GM19025 (cell line): ENCODE measurements at regions not wholly inside any gene's neighbourhood (a gene's known extent, or its start where the extent isn't known, plus 50 kb on each side); places are given as distances from the start of the nearest gene placed in this dataset.

Experiments used
- ATAC-seq: cut with Tn5 transposase; IDR thresholded peaks from one replicate; pipeline ENCODE4 v1.9.1; 2021; ENCODE audit warnings: mild to moderate bottlenecking, low read depth, moderate library complexity; ENCODE audit not compliant: unreplicated experiment

DNA sequence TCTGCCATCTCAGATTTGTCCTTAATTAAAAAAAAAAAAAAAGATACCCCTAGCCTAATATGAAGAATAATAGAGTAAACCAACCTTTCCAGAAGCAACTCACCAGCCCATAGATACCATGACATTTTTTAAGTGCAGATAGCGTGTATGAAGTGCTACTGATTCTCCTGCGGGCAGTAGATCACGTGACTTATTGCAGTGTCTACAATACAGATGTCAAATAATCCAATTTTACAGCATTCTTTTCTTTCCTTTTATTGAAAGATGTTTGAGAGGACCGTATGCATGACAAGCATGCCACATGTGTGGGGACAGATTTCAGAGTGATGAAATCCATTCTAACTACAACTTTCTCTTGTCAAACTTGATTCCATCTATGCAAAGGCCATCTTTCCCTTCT lies 232.9 kb upstream of the SP4 start:
- no peak for ATAC-seq

DNA sequence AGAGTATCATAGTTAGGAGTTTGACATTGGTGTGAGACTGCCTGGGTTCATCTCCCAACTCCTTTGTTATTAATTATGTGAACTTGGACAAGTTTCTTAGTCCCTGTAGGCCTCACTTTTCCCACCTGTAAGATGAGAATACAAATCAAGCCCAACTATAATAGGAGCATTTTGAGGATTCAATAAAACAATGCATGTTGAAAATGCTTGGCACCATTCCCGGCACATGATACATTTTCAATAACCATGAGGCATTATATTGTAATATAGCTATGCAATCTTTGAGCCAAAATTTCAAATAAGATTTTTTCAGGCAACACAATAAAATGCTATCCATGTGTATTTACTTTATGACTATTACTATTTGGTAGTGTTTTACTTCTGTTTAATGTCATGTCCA lies 229.0 kb upstream of the SP4 start:
- no peak for ATAC-seq

DNA sequence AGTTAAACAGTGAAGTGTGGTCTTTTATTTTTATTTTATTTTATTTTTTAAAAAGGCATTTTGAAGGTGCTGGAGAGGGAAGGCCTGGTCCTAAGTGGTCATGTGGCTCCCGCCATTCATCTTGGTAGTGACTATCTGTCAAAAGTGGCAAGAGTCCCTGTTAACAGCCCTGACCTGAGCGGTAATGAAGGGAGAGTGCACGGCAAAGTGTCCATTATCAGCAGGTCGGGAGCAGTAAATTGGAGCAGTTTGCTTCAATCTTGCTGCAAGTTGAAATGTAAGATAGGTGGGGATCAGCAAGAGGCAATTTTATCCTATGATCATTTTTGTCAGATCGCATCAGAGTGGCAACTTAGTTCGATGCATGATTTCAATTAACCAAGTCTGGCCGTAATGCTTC lies 227.4 kb upstream of the SP4 start:
- no peak for ATAC-seq

DNA sequence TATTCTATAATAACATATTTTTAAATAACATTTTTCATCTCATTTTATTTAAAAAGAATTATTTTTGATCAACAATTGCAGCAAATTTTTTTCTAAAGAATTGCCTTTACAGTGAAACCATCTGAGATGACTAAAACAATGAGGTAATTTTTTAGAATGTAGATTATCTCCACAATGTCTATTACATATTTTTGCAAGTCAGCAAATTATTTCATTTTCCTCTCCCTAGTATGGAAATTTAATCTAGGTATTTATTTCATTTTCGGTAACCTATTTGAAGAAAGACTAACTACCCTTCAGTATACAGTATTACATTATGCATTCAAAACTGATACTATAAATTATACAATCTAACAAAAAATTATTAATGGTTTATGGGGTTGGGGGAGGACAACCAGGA lies 213.2 kb upstream of the SP4 start:
- ATAC-seq = no peak

DNA sequence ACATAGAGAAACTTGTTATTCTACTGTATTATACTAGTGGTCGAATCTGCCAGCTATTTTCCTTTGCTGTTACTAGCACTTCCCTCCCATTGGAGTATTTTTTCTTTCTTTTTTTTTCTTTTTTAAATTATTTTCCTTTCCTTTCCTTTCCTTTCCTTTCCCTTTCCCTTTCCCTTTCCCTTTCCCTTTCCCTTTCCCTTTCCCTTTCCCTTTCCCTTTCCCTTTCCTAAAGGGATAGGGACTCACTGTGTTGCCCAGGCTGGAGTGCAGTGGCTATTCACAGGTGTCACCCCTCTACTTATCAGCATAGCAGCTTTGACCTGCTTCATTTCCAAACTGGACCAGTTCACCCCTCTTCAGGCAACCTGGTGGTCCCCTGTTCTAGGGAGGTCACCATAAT lies 212.6 kb upstream of the SP4 start:
- ATAC-seq = no peak

DNA sequence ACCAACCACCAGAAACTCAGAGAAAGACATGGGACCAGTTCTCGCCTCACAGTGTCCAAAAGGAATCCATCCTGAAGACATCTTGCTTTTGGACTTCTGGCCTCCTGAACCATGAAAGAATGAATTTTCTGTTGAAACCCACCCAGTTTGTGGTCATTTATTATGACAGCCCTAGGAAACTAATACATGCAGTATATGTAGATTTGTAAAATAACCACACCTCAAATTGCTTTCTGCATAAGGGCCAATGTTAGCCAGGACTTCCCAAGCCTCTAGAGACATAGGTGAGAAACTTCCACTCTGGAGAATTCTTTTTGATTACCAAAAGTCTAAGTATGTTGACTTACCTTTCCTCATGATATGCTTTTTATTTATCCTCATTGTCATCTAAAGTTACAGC lies 210.5 kb upstream of the SP4 start:
- no peak for ATAC-seq

DNA sequence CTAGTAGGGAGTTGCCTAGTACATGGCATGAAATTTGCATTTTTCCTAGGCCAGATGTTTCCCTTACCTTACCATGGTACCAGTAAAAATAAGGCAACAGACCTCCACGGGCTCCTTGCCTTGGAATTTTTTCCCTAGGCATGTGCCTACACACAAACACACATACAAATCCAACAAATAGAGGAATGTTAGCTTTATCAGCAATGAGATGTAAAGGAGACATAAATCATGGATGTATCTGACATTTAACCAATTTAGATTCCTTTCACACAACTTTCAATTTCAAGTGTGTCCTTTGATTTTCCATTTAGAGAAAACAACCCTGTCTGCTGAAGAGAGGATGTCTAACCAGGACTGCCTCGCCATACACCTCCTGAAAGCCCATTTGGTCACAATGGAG lies 209.7 kb upstream of the SP4 start:
- no peak for ATAC-seq

DNA sequence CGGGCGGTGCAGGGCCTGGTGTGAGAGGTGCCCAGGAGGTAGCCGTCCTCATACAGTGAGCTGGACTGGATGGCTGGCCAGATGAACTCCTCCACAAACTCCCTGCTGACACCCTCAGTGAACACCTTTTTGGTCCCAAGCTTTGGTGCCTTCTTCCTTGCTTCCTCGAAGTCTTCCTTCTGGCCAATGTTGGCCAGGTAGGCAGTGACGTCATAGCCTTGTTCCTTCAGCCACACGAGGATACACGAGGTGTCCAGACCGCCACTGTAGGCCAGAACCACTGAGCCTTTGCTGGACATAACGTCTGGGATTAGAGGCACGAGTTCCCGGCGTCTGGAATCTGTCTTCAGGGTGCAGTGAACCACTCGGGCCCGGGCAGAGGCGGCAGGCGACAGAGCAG lies 206.8 kb upstream of the SP4 start:
- no peak for ATAC-seq

DNA sequence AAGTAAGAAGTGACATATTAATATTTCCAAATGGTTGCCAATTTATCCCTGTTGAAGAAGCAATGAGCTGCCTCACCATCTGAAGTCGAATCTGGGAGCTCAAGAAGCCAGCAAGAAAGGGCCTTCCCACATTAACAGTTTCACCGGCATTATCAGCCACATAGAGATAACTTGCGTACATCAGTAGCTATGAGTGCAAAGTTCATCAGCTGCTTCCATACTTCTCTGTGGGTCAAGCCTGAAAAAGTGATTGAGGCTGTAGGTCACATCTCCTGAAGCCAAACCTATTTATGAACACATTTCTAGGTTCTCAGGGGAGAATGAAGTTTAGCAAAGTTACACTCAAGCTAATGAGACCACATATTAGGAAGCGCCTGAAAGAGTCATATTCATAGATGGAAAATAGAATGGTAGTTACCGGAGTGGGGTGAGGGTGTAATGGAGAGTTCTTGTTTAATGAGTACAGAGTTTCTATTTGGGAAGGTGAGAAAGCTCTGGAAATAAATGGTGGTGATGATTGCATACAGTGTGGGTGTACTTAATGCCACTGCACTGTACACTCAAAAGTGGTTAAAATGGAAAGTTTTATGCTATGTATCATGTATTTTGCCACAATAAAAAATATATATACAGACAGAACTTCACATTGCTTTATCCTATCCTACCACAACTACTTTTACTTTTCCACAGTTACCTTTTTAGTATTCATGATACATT lies 189.3 kb upstream of the SP4 start:
- no peak for ATAC-seq

DNA sequence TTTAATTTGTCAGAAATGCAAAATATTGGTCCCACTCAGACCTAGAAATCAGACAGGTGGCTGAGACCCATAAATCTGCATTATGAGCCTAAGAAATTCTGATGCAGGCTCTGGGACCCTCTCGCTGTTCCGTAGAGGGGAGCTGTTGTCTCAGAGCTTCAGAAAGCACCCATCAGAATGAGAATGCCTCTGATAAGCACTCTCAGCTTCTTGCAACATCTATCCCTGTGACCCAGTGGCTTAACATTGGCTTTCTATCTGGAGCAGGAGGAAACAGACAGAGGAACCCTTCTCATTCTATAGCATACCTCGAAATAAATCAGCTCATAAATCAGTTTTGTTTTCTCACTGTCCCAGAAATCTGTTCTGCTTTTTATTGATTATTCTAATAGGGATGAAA lies 184.6 kb upstream of the SP4 start:
- ATAC-seq = no peak

DNA sequence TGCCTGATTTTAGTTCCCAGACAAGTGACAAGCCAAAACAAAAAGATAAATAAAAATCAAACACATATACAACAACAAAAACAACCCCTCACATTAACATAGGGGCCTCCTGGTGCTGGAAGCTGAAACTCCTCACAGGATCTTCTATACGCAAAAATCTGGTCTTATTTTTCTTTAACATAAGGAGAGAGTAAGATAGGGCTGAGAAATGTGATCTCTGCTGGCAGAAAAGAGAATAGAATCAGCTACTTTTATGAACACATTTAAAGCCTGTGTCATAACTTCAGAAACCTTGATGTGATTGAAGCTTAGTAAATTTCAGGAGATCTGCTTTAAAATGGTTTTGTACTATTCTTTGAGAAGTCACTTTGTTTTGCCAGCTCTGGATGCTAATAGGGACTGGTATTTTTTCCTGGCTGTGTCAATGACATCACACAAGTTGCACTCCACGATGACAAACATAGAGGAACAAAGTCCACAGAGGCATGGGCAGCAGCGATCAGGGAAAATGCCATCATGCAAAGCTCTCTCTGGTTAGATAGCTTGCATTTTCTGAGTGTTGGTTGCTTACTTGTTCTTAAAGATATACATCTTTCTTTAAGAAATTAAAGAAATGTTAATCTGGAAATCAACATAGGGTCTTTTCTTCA lies 176.6 kb upstream of the SP4 start:
- no peak for ATAC-seq

DNA sequence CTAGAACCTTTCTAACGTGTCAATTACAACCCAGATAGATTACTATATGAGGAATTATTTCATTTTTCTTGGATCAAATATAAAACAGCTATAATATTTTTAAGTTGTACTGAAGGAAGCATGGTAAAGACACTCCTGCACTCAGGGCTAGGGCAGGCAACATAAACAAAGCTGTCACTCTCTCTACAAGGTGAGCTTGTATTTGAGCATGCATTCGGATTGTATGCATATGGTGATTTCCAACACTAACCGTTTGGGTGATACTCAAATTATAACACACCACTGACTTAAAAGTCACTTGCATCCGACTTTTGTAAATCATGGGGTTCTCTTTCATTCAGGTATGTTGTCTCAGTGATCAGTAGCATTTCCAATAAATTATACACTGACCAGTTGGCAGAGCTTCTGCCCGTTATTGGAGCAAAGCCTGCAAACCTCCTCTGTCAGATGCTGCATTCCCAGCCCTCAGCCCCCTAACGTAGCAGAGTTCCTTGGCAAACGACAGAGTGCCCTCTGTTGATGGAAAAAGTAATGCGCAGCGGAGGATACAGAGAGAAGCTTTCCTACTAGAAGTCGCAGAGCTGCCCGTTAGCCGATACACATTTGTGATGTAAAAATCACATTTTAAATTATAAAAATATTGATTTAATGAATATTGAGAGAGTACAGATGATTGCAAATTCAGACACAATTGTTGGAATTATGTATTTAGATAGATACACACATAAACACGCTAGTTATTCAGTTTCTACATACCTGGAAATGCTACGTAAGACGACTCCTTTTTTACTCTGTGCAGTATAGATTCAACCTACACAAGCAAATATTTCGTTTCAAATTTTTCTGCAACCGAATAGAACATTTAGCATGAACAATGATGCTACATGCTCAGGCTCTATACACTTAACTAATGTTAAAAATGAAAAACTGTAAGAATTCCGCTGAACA lies 173.9 kb upstream of the SP4 start:
- no peak for ATAC-seq

DNA sequence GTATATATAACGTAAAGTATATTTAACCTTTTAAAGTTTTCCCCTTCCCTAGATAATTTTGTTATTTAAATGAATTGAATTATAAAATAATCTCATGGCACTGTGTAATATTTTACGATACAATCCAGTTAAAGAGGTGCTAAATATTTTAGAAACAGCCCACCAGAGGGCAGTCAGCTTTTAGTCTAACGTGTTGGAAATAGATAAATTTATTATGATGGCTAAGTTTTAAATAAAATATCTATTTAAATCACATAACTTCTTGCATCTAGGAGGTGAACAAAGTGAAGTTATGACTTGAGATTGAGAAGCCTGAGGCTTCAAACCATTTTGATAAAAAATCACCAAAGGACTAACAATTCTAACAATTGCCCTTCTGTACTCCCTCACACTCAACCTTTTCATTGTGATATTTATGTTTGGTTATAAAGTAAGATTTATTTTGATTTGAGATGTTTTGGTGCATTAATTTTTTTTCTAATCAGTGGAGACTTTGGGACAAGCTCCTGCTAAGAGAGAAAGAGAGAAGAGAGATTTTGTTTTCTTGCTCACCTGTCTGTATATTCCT lies 171.5 kb upstream of the SP4 start:
- ATAC-seq = no peak

DNA sequence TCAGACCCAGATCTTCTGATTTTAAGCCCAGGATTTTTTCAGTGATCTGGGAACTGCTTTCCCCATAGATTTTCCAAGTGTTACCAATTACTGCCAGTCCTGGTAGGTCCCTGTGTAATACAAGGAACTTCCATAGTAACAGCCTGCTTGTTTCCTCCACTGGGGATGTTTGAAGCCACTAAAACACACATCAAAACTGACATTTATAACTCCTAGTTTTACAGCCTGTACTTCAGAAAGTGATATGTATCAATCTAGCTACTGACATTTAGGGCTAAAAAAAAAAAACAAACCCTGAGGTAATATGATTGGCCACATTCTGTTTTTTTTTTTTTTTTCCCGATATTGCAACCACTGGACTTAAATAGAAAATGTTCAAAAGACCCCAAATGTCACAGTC lies 166.9 kb upstream of the SP4 start:
- ATAC-seq = no peak

DNA sequence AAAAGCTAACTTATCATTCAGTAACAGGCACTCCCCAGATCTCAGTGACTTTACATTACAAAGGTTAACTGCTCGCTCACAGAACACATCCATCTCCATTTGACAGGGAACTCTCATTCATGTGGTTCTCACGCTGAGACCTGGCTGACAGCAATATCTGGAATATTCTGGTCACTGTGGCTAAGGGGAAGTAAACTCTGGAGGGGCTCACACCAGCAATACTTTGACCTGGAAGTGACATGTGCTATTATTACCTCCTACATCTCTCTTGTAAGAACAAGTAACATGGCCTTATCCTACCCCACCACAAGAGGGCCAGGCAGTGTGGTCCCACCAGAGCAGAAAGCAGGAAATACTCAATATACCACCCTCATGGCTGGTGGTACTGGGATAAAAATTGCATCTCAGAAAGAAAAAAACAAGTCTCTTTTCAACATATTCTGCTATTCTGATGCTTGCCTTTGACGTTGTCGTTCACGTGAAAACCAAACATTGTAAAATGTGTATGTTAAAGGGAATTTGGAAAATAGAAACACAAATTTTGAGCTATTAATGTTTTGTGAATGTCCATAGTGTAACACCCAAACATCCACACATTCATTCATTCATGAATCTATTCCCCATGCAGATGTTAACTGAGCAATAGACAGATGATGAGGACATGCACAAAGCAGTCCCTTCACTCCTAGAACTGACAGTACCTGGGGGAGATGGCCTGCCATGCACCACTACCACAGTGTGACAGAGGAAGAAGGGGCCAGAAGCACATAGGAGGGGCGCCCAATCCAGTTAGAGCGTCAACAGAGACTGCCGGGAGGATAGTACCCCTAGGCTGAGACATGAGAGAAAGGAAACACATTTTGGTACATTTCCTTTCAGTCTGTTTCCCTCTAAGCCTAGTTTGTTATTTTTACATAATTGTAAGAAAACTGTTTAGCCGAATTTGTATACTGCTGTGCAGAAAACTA lies 166.0 kb upstream of the SP4 start:
- ATAC-seq = peak; percentile 58

DNA sequence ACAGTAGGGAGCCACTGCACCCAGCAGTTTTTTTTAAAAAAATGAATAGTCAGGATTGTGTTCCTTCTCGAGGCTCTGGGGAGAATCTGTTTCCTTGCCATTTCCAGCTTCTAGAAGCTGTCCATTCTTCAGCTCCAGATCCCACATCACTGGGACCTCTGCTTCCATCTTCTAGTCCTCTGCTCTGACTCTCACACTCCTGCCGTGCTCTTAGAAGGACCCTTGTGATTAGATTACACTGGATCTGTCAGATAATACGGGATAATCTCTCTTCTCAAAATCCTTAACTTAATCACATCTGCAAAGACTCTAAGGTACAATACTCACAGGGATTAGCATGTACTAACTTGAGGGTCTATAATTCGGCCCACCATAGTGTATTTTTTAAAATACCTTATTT lies 158.9 kb upstream of the SP4 start:
- no peak for ATAC-seq

DNA sequence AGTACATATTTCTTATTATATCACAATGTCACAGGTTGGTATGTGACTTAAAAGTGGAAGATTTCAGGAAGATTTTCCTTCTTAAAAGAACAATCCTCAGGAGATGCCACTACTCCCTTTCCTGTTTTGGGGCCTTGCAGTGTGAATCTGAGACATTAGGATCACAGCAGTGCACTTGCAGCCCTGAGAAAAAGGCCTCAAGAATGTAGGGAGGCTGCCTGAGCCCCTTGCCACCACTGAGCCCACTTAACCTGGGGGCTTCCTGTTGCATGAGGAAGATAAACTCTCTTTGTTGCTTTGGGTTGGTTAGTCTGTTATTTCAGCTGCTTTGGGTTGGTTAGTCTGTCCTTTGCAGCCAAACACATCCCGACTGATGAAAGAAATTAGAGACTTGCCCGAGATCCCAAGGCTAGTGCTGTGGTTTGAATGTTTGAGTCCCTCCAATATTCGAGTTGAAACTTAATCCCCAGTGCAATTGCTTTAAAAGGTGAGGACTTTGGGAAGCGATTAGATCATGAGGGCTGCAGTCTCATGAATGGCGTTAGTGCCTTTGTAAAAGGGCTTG lies 151.3 kb upstream of the SP4 start:
- no peak for ATAC-seq

DNA sequence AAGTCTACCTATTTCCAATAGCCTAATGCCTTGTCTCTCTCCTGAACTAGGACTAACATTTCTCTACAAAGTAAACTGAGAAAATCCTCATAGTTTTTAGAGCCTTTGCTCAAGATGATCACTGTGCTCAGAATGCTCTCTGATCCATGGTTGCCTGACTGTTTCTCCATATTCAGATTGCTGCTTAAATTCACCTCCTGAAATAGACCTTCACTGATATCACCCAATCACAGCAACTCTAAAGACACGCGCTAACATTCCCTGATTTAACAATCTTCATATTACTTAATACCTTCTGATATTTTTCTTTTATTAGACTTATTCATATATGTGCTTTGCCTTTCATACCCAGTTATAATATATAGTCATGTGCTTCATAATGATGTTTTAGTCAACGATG lies 148.9 kb upstream of the SP4 start:
- no peak for ATAC-seq

DNA sequence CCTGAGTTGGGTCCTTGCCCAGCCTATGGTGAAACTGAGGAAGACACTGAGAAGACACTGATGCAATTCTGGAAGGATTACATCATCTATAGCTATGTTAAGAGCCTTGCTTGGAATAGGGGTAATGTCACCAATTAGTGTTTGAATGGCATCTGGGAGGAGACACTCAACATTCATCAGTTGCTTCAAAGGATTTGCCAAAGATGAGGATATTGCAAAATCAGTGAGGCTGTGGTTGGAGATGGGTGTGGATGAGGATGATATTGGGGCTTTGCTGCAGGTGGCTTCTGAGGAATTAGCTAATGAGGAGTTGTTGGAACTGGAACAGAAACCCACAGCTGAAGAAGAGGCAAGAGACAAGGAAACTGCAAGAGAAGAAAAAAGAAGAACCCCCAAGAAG lies 146.7 kb upstream of the SP4 start:
- no peak for ATAC-seq

DNA sequence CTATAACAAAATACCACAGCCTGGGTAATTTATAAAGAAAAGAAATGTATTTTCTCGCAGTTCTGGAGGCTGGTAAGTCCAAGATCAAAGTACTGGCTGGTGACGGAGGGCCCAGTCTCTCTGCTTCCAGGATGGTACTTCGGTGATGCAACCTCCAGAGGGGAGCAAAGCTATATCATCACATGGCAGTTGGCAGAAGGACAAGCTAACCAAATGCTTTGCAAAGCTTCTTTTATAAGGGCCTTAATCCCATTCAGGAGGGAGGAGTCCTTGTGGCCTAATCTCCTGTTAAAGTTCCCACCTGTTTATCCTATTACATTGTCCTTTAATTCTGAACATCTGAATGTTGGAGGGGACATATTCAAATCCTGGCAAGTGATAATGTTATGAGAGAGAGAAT lies 134.1 kb upstream of the SP4 start:
- ATAC-seq = no peak
